Neuronal stem cell (in vitro differentiated cells): ENCODE measurements at regions not wholly inside any gene's neighbourhood (a gene's known extent, or its start where the extent isn't known, plus 50 kb on each side); places are given as distances from the start of the nearest gene placed in this dataset.

ENCODE experiments used
- DNase-seq: peaks from one replicate; pipeline ENCODE4 v3.0.0-alpha.2; 2013; ENCODE audit warnings: low spot score
- H2AFZ ChIP-seq: one replicate; pipeline ENCODE4 v1.6.1; 2013; ENCODE audit warnings: mild to moderate bottlenecking, low read length, inconsistent platforms
- H2AK5ac ChIP-seq: 2 replicates; pipeline ENCODE4 v1.6.1; 2013; ENCODE audit warnings: low read depth, mild to moderate bottlenecking, inconsistent platforms, low read length, moderate library complexity, mixed read lengths
- H2BK120ac ChIP-seq: 2 replicates; pipeline ENCODE4 v1.6.1; 2013; ENCODE audit warnings: low read depth, mild to moderate bottlenecking, inconsistent platforms, low read length, moderate library complexity, mixed read lengths
- H2BK12ac ChIP-seq: one replicate; pipeline ENCODE4 v1.6.1; 2013; ENCODE audit warnings: low read length, inconsistent platforms
- H2BK15ac ChIP-seq: 2 replicates; pipeline ENCODE4 v1.6.1; 2013; ENCODE audit warnings: mild to moderate bottlenecking, low read length, inconsistent platforms, mixed read lengths
- H2BK5ac ChIP-seq: one replicate; pipeline ENCODE4 v1.6.1; 2013; ENCODE audit warnings: inconsistent platforms, mild to moderate bottlenecking, low read length, moderate library complexity
- H3K14ac ChIP-seq: one replicate; pipeline ENCODE4 v1.6.1; 2013; ENCODE audit warnings: low read length, inconsistent platforms
- H3K18ac ChIP-seq: 2 replicates; pipeline ENCODE4 v1.6.1; 2013; ENCODE audit warnings: low read length, inconsistent platforms
- H3K23ac ChIP-seq: 2 replicates; pipeline ENCODE4 v1.6.1; 2013; ENCODE audit warnings: low read depth, mild to moderate bottlenecking, mixed read lengths, low read length, inconsistent platforms; ENCODE audit not compliant: poor library complexity
- H3K27ac ChIP-seq: replicated peaks from 3 replicates; pipeline ENCODE4 v1.5.1; 2013; ENCODE audit warnings: low read length, inconsistent platforms
- H3K27me3 ChIP-seq, 3 experiments: 2 replicates each; pipeline ENCODE4 v1.6.1; 2013; ENCODE audit warnings: low read length in 3 of 3, mild to moderate bottlenecking in 2 of 3, inconsistent platforms in 1 of 3, low read depth in 1 of 3, mixed read lengths in 1 of 3, moderate library complexity in 1 of 3; ENCODE audit not compliant: control insufficient read depth in 3 of 3, insufficient read depth in 3 of 3
- H3K36me3 ChIP-seq, 2 donors: replicated peaks in 1 of 2; 2 replicates each; pipeline ENCODE4 v1.6.1; 2013; ENCODE audit warnings: low read length in 2 of 2; ENCODE audit not compliant: control insufficient read depth in 2 of 2, insufficient read depth in 2 of 2
- H3K4ac ChIP-seq: 2 replicates; pipeline ENCODE4 v1.6.1; 2013; ENCODE audit warnings: inconsistent platforms, mild to moderate bottlenecking, low read length, moderate library complexity
- H3K4me1 ChIP-seq, 2 donors: 1 replicate in 1 of 2; 2 replicates in 1 of 2; pipeline ENCODE4 v1.6.1; 2013; ENCODE audit warnings: low read length in 2 of 2, low read depth in 1 of 2; ENCODE audit not compliant: control insufficient read depth in 2 of 2, insufficient read depth in 1 of 2
- H3K4me2 ChIP-seq: one replicate; pipeline ENCODE4 v1.6.1; 2013; ENCODE audit warnings: mild to moderate bottlenecking, low read length, inconsistent platforms; ENCODE audit not compliant: insufficient read depth, poor library complexity, severe bottlenecking
- H3K4me3 ChIP-seq, 2 donors: 2 replicates each; pipeline ENCODE4 v1.5.1; 2013; ENCODE audit warnings: low read length in 2 of 2, mild to moderate bottlenecking in 2 of 2, inconsistent platforms in 1 of 2, moderate library complexity in 1 of 2
- H3K79me1 ChIP-seq: one replicate; pipeline ENCODE4 v1.6.1; 2013; ENCODE audit warnings: low read depth, mild to moderate bottlenecking, inconsistent platforms, low read length, moderate library complexity
- H3K9ac ChIP-seq: one replicate; pipeline ENCODE4 v1.6.1; 2013; ENCODE audit warnings: mild to moderate bottlenecking, low read depth, low read length, inconsistent platforms; ENCODE audit not compliant: poor library complexity
- H3K9me3 ChIP-seq, 2 donors: replicated peaks in 1 of 2; 2 replicates each; pipeline versions ENCODE3 to v1.6.1; 2013; ENCODE audit warnings: low read length in 2 of 2, mild to moderate bottlenecking in 2 of 2, inconsistent platforms in 1 of 2, low read depth in 1 of 2, mixed read lengths in 1 of 2, moderate library complexity in 1 of 2; ENCODE audit not compliant: control insufficient read depth in 2 of 2, insufficient read depth in 1 of 2
- H4K8ac ChIP-seq: one replicate; pipeline ENCODE4 v1.6.1; 2013; ENCODE audit warnings: low read depth, mild to moderate bottlenecking, inconsistent platforms, low read length, moderate library complexity
- H4K91ac ChIP-seq: one replicate; pipeline ENCODE4 v1.6.1; 2013; ENCODE audit warnings: low read length, low read depth, mild to moderate bottlenecking, inconsistent platforms; ENCODE audit not compliant: poor library complexity
- WGBS, 2 donors: extraction: QIAGEN DNeasy Blood & Tissue Kit; methylation state at CpG; one replicate each; pipeline ENCODE4 v1.1.7; 2013; ENCODE audit warnings: missing lambda C conversion rate in 2 of 2, mixed read lengths in 1 of 2; ENCODE audit not compliant: insufficient read length in 2 of 2, insufficient replicate concordance in 1 of 2; ENCODE audit errors: extremely low coverage in 2 of 2; 5-methylcytosine and 5-hydroxymethylcytosine counted together

- Histone ChIP-seq H2BK5ac (no peak overlapping the region), H3K14ac (no peak overlapping the region), H4K91ac (no peak overlapping the region), H2AK5ac (no peak overlapping the region), H3K27me3 (no peaks in the 10 kb centered on the region), H3K79me1 (no peaks in the 10 kb centered on the region), H3K23ac (no peak overlapping the region), H2AFZ (no peak overlapping the region), H2BK120ac (no peak overlapping the region), H2BK15ac (no peak overlapping the region), H4K8ac (no peak overlapping the region), H3K4ac (no peak overlapping the region), H3K27ac (no peak overlapping the region), H3K9ac (no peak overlapping the region), H3K36me3 (no peaks in the 10 kb centered on the region), H2BK12ac (no peak overlapping the region), H3K9me3 (no peaks in the 10 kb centered on the region), H3K18ac (no peak overlapping the region), H3K4me3 (no peak overlapping the region), H3K4me1 (peaks cover 0 to 5% of the 10 kb centered on the region in 2 donors), H3K4me2 (no peak overlapping the region)
- DNase-seq: no peak
- WGBS, 2 donors: no CpG with 5 or more reads among the region's 10 CpGs
These were observed 62.4 kb upstream of the GDF10 start for GRCh38 chr10:47237316-47238260.

- Histone ChIP-seq H3K27me3 (no peaks in the 10 kb centered on the region), H2AK5ac (no peak overlapping the region), H3K36me3 (no peaks in the 10 kb centered on the region), H3K27ac (no peak overlapping the region), H2BK120ac (no peak overlapping the region), H3K4ac (no peak overlapping the region), H2AFZ (no peak overlapping the region), H2BK15ac (no peak overlapping the region), H2BK5ac (no peak overlapping the region), H3K18ac (no peak overlapping the region), H3K4me1 (peaks cover 0 to 5% of the 10 kb centered on the region in 2 donors), H2BK12ac (no peak overlapping the region), H3K9me3 (no peaks in the 10 kb centered on the region), H3K4me2 (no peak overlapping the region), H3K14ac (no peak overlapping the region), H3K4me3 (no peak overlapping the region), H3K9ac (no peak overlapping the region), H3K23ac (no peak overlapping the region), H4K91ac (no peak overlapping the region), H4K8ac (no peak overlapping the region), H3K79me1 (no peaks in the 10 kb centered on the region)
- DNase-seq: no peak
- WGBS, 2 donors: no CpG with 5 or more reads among the region's 7 CpGs
These were observed 61.5 kb upstream of the GDF10 start for GRCh38 chr10:47238331-47239095.

GRCh38 chr10:47239211-47239610 is 60.8 kb upstream of the GDF10 start:
- Histone ChIP-seq H3K18ac (no peak overlapping the region), H3K27ac (no peak overlapping the region), H3K27me3 (no peaks in the 10 kb centered on the region), H3K4ac (no peak overlapping the region), H3K4me1 (peaks cover 0 to 5% of the 10 kb centered on the region in 2 donors), H2BK15ac (no peak overlapping the region), H2AFZ (no peak overlapping the region), H2BK12ac (peak overlapping the region; percentile 65), H3K9ac (peak overlapping the region; percentile 7), H3K36me3 (no peaks in the 10 kb centered on the region), H3K4me3 (no peak overlapping the region), H3K4me2 (no peak overlapping the region), H4K8ac (no peak overlapping the region), H2BK5ac (no peak overlapping the region), H3K79me1 (no peaks in the 10 kb centered on the region), H3K14ac (no peak overlapping the region), H3K9me3 (no peaks in the 10 kb centered on the region), H2AK5ac (no peak overlapping the region), H2BK120ac (no peak overlapping the region), H4K91ac (no peak overlapping the region), H3K23ac (no peak overlapping the region)
- DNase-seq: no peak
- no CpG with 5 or more reads among the region's 3 CpGs for WGBS, 2 donors

DNA sequence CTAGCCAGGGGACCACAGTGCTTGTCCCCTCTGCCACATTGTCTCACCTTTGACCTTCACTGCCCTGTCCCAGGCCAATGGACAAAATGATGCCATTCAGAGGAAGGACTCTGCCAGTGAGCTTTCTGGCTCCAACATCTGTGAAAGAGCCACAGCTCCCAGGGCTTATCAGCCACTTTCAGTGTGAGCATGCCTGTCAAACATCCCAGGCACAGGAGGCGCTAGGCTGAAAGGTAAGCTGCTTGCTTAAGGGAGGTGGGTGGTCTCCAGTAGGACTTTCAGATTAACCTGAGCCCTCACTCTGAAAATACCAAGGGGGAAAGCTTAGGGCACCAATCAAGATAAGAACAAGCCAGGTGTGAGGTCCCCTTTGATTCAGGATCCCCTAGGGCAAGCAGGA is 59.8 kb upstream of the GDF10 start:
- no peak for DNase-seq
- Histone ChIP-seq H3K79me1 (no peaks in the 10 kb centered on the region), H3K14ac (no peak overlapping the region), H3K27me3 (no peaks in the 10 kb centered on the region), H3K9me3 (no peaks in the 10 kb centered on the region), H4K91ac (no peak overlapping the region), H2BK15ac (no peak overlapping the region), H3K4me3 (no peak overlapping the region), H3K9ac (no peak overlapping the region), H2AK5ac (no peak overlapping the region), H2BK5ac (no peak overlapping the region), H3K18ac (no peak overlapping the region), H2AFZ (no peak overlapping the region), H3K23ac (no peak overlapping the region), H3K4me1 (peaks cover 0 to 7% of the 10 kb centered on the region in 2 donors), H2BK120ac (no peak overlapping the region), H4K8ac (no peak overlapping the region), H3K36me3 (no peaks in the 10 kb centered on the region), H3K4me2 (no peak overlapping the region), H3K4ac (no peak overlapping the region), H2BK12ac (no peak overlapping the region), H3K27ac (no peak overlapping the region)
- no CpG with 5 or more reads among the region's 1 CpG for WGBS, 2 donors
